GM23248 (cell line): ENCODE measurements at regions not wholly inside any gene's neighbourhood (a gene's known extent, or its start where the extent isn't known, plus 50 kb on each side); places are given as distances from the start of the nearest gene placed in this dataset.

Source experiments
- EZH2 ChIP-seq: fragments of 200-600 bp; sonication (generic); IDR thresholded peaks from 2 replicates; pipeline ENCODE4 v1.6.1; 2018; ENCODE audit warnings: antibody characterized with exemption, mild to moderate bottlenecking; ENCODE audit not compliant: insufficient read depth, poor library complexity, severe bottlenecking
- EZH2phosphoT487 ChIP-seq: fragments of 200-600 bp; sonication (generic); IDR thresholded peaks from 2 replicates; pipeline ENCODE4 v1.6.1; 2018; ENCODE audit warnings: antibody characterized with exemption, moderate library complexity, mild to moderate bottlenecking, low read depth; ENCODE audit not compliant: insufficient read depth

- TF ChIP-seq EZH2 (no peak), EZH2phosphoT487 (no peak)
These were observed 151.7 kb upstream of the HDDC2 start for GRCh38 chr6:125453516-125453915.
